ENCODE measurements at regions not wholly inside any gene's neighbourhood (a gene's known extent, or its start where the extent isn't known, plus 50 kb on each side); places are given as distances from the start of the nearest gene placed in this dataset.

- H3K27me3 ChIP-seq (ENCODE audit: insufficient read depth, low read length): no peaks in the 10 kb centered on the region
- no peaks in the 10 kb centered on the region for H3K4me1 Mint-ChIP-seq
- no peaks in the 10 kb centered on the region for H3K36me3 ChIP-seq (ENCODE audit: insufficient read depth, low read length)
- H3K36me3 Mint-ChIP-seq: no peaks in the 10 kb centered on the region
- H3K4me1 ChIP-seq (ENCODE audit: insufficient read depth, low read length): no peaks in the 10 kb centered on the region
- H3K4me3 Mint-ChIP-seq: no peak overlapping the region
- intact Hi-C loops (cut with micrococcal nuclease): no loop called here
- CTCF ChIA-PET (ENCODE audit: partially characterized antibody): no interaction called here
- POLR2A ChIA-PET (ENCODE audit: partially characterized antibody): no interaction called here
- no peak overlapping the region for H3K27ac Mint-ChIP-seq
- no peaks in the 10 kb centered on the region for H3K9me3 ChIP-seq (ENCODE audit: control insufficient read depth in 1 of 2, low read length in 2 of 2)
- H3K27ac ChIP-seq (ENCODE audit: low read depth, low read length): no peak overlapping the region
- H3K27me3 Mint-ChIP-seq: peaks cover 2 to 7% of the 10 kb centered on the region in 2 donors
- no peak for DNase-seq
- H3K4me3 ChIP-seq (ENCODE audit: low read length in 2 of 2): no peak overlapping the region
- H3K9me3 Mint-ChIP-seq: no peaks in the 10 kb centered on the region
These were observed 93.2 kb downstream of the IRS2 start for GRCh38 chr13:109693213-109693612.

- no peak overlapping the region for H3K4me3 Mint-ChIP-seq
- ChIA-PET POLR2A (ENCODE audit: partially characterized antibody) (no interaction called here), CTCF (ENCODE audit: partially characterized antibody) (interaction anchor here (1.0 kb wide), 1 partner anchor 19 kb away, joined by 3 read pairs; no protein-coding TSS in a partner anchor)
- H3K4me3 ChIP-seq (ENCODE audit: low read length in 2 of 2): no peak overlapping the region
- H3K27ac ChIP-seq (ENCODE audit: low read depth, low read length): no peak overlapping the region
- no peaks in the 10 kb centered on the region for H3K36me3 ChIP-seq (ENCODE audit: insufficient read depth, low read length)
- H3K4me1 Mint-ChIP-seq: no peaks in the 10 kb centered on the region
- no peak overlapping the region for H3K27ac Mint-ChIP-seq
- H3K36me3 Mint-ChIP-seq: no peaks in the 10 kb centered on the region
- H3K4me1 ChIP-seq (ENCODE audit: insufficient read depth, low read length): no peaks in the 10 kb centered on the region
- H3K27me3 Mint-ChIP-seq: peaks cover 4 to 7% of the 10 kb centered on the region in 2 donors
- no peaks in the 10 kb centered on the region for H3K27me3 ChIP-seq (ENCODE audit: insufficient read depth, low read length)
- intact Hi-C loops (cut with micrococcal nuclease): no loop called here
- H3K9me3 Mint-ChIP-seq: no peaks in the 10 kb centered on the region
- no peak for DNase-seq
- no peaks in the 10 kb centered on the region for H3K9me3 ChIP-seq (ENCODE audit: control insufficient read depth in 1 of 2, low read length in 2 of 2)
These were observed 94.7 kb downstream of the IRS2 start for GRCh38 chr13:109691689-109692088.

- DNase-seq: no peak
- ChIA-PET CTCF (ENCODE audit: partially characterized antibody) (no interaction called here), POLR2A (ENCODE audit: partially characterized antibody) (no interaction called here)
- H3K4me3 Mint-ChIP-seq: no peak overlapping the region
- intact Hi-C loops (cut with micrococcal nuclease): no loop called here
- Histone ChIP-seq H3K36me3 (ENCODE audit: insufficient read depth, low read length) (no peaks in the 10 kb centered on the region), H3K27ac (ENCODE audit: low read depth, low read length) (no peak overlapping the region), H3K4me3 (ENCODE audit: low read length in 2 of 2) (no peak overlapping the region), H3K9me3 (ENCODE audit: control insufficient read depth in 1 of 2, low read length in 2 of 2) (no peaks in the 10 kb centered on the region), H3K27me3 (ENCODE audit: insufficient read depth, low read length) (no peaks in the 10 kb centered on the region), H3K4me1 (ENCODE audit: insufficient read depth, low read length) (no peaks in the 10 kb centered on the region)
- no peaks in the 10 kb centered on the region for H3K36me3 Mint-ChIP-seq
- H3K9me3 Mint-ChIP-seq: no peaks in the 10 kb centered on the region
- peaks cover 0 to 2% (median 0%) of the 10 kb centered on the region in 4 donors for H3K4me1 Mint-ChIP-seq
- peaks cover 8 to 17% of the 10 kb centered on the region in 2 donors for H3K27me3 Mint-ChIP-seq
- no peak overlapping the region for H3K27ac Mint-ChIP-seq
These were observed 98.6 kb downstream of the IRS2 start for GRCh38 chr13:109687559-109688448.

GRCh38 chr13:109685203-109685602 is 101.2 kb downstream of the IRS2 start:
- H3K27ac Mint-ChIP-seq: no peak overlapping the region
- H3K4me3 Mint-ChIP-seq: no peak overlapping the region
- ChIA-PET POLR2A (ENCODE audit: partially characterized antibody) (no interaction called here), CTCF (ENCODE audit: partially characterized antibody) (no interaction called here)
- Histone ChIP-seq H3K27me3 (ENCODE audit: insufficient read depth, low read length) (no peaks in the 10 kb centered on the region), H3K27ac (ENCODE audit: low read depth, low read length) (no peak overlapping the region), H3K4me1 (ENCODE audit: insufficient read depth, low read length) (no peaks in the 10 kb centered on the region), H3K36me3 (ENCODE audit: insufficient read depth, low read length) (no peaks in the 10 kb centered on the region), H3K4me3 (ENCODE audit: low read length in 2 of 2) (no peak overlapping the region), H3K9me3 (ENCODE audit: control insufficient read depth in 1 of 2, low read length in 2 of 2) (no peaks in the 10 kb centered on the region)
- no peaks in the 10 kb centered on the region for H3K36me3 Mint-ChIP-seq
- peaks cover 13 to 20% of the 10 kb centered on the region in 2 donors for H3K27me3 Mint-ChIP-seq
- H3K4me1 Mint-ChIP-seq: peaks cover 0 to 2% (median 0%) of the 10 kb centered on the region in 4 donors
- DNase-seq: no peak
- no peaks in the 10 kb centered on the region for H3K9me3 Mint-ChIP-seq
- intact Hi-C loops (cut with micrococcal nuclease): no loop called here

- DNase-seq: no peak
- Mint-ChIP-seq H3K4me1 (peaks cover 0 to 2% (median 0%) of the 10 kb centered on the region in 4 donors), H3K27me3 (peaks cover 13 to 20% of the 10 kb centered on the region in 2 donors), H3K36me3 (no peaks in the 10 kb centered on the region), H3K27ac (no peak overlapping the region), H3K4me3 (no peak overlapping the region), H3K9me3 (peaks cover 0 to 2% (median 0%) of the 10 kb centered on the region in 8 donors)
- H3K36me3 ChIP-seq (ENCODE audit: insufficient read depth, low read length): no peaks in the 10 kb centered on the region
- ChIA-PET POLR2A (ENCODE audit: partially characterized antibody) (no interaction called here), CTCF (ENCODE audit: partially characterized antibody) (no interaction called here)
- H3K4me3 ChIP-seq (ENCODE audit: low read length in 2 of 2): no peak overlapping the region
- no peaks in the 10 kb centered on the region for H3K4me1 ChIP-seq (ENCODE audit: insufficient read depth, low read length)
- H3K9me3 ChIP-seq (ENCODE audit: control insufficient read depth in 1 of 2, low read length in 2 of 2): no peaks in the 10 kb centered on the region
- H3K27me3 ChIP-seq (ENCODE audit: insufficient read depth, low read length): no peaks in the 10 kb centered on the region
- H3K27ac ChIP-seq (ENCODE audit: low read depth, low read length): no peak overlapping the region
- intact Hi-C loops (cut with micrococcal nuclease): no loop called here
These were observed 101.6 kb downstream of the IRS2 start for GRCh38 chr13:109684824-109685202.

GRCh38 chr13:109684084-109684823 is 102.1 kb downstream of the IRS2 start:
- intact Hi-C loops (cut with micrococcal nuclease): no loop called here
- DNase-seq: no peak
- peaks cover 0 to 2% (median 0%) of the 10 kb centered on the region in 8 donors for H3K9me3 Mint-ChIP-seq
- peaks cover 13 to 20% of the 10 kb centered on the region in 2 donors for H3K27me3 Mint-ChIP-seq
- H3K4me1 ChIP-seq (ENCODE audit: insufficient read depth, low read length): no peaks in the 10 kb centered on the region
- no peaks in the 10 kb centered on the region for H3K36me3 ChIP-seq (ENCODE audit: insufficient read depth, low read length)
- H3K4me3 ChIP-seq (ENCODE audit: low read length in 2 of 2): no peak overlapping the region
- ChIA-PET POLR2A (ENCODE audit: partially characterized antibody) (no interaction called here), CTCF (ENCODE audit: partially characterized antibody) (no interaction called here)
- H3K27me3 ChIP-seq (ENCODE audit: insufficient read depth, low read length): no peaks in the 10 kb centered on the region
- H3K9me3 ChIP-seq (ENCODE audit: control insufficient read depth in 1 of 2, low read length in 2 of 2): no peaks in the 10 kb centered on the region
- H3K4me1 Mint-ChIP-seq: peaks cover 0 to 2% (median 0%) of the 10 kb centered on the region in 4 donors
- no peaks in the 10 kb centered on the region for H3K36me3 Mint-ChIP-seq
- no peak overlapping the region for H3K27ac Mint-ChIP-seq
- no peak overlapping the region for H3K4me3 Mint-ChIP-seq
- no peak overlapping the region for H3K27ac ChIP-seq (ENCODE audit: low read depth, low read length)

- no peaks in the 10 kb centered on the region for H3K27me3 ChIP-seq (ENCODE audit: insufficient read depth, low read length)
- Mint-ChIP-seq H3K27me3 (peaks cover 11 to 16% of the 10 kb centered on the region in 2 donors), H3K36me3 (no peaks in the 10 kb centered on the region), H3K4me1 (peaks cover 0 to 2% (median 0%) of the 10 kb centered on the region in 4 donors), H3K9me3 (peaks cover 0 to 2% (median 0%) of the 10 kb centered on the region in 8 donors), H3K4me3 (no peak overlapping the region), H3K27ac (peak overlapping the region in 1 of 7 donors; percentile 37)
- no peak overlapping the region for H3K27ac ChIP-seq (ENCODE audit: low read depth, low read length)
- H3K4me1 ChIP-seq (ENCODE audit: insufficient read depth, low read length): no peaks in the 10 kb centered on the region
- intact Hi-C loops (cut with micrococcal nuclease): no loop called here
- H3K9me3 ChIP-seq (ENCODE audit: control insufficient read depth in 1 of 2, low read length in 2 of 2): no peaks in the 10 kb centered on the region
- no peak overlapping the region for H3K4me3 ChIP-seq (ENCODE audit: low read length in 2 of 2)
- POLR2A ChIA-PET (ENCODE audit: partially characterized antibody): no interaction called here
- no peaks in the 10 kb centered on the region for H3K36me3 ChIP-seq (ENCODE audit: insufficient read depth, low read length)
- no peak for DNase-seq
- CTCF ChIA-PET (ENCODE audit: partially characterized antibody): no interaction called here
These were observed 103.7 kb downstream of the IRS2 start for GRCh38 chr13:109682534-109683244.

Measured in CD4-positive, alpha-beta memory T cell (primary cell).